B cell (primary cell): ENCODE measurements at regions not wholly inside any gene's neighbourhood (a gene's known extent, or its start where the extent isn't known, plus 50 kb on each side); places are given as distances from the start of the nearest gene placed in this dataset.

Experiments used
- ATAC-seq: fragments of 200-7000 bp; cut with Tn5 transposase; one replicate; pipeline ENCODE4 v1.10.0; 2021; ENCODE audit warnings: low read depth, mild to moderate bottlenecking, moderate number of reproducible peaks, moderate library complexity
- CTCF ChIA-PET: fragments of 350-600 bp; sonication (Branson Sonifier 250); formaldehyde crosslinking; loops from one replicate; lab custom pipeline; 2021; ENCODE audit warnings: antibody characterized with exemption, inconsistent platforms; lab: Charles Lee
- POLR2A ChIA-PET: fragments of 350-600 bp; sonication (Branson Sonifier 250); formaldehyde crosslinking; loops from one replicate; lab custom pipeline; 2021; ENCODE audit warnings: antibody characterized with exemption; lab: Charles Lee
- DNase-seq: peaks from one replicate; pipeline ENCODE4 v3.0.0; 2013
- H2AFZ ChIP-seq: 2 replicates; pipeline ENCODE4 v1.6.1; 2012; ENCODE audit warnings: mild to moderate bottlenecking, low read depth, low read length; ENCODE audit not compliant: insufficient read depth, poor library complexity, severe bottlenecking
- H3K27ac ChIP-seq, 2 donors: 1 replicate in 1 of 2; 2 replicates in 1 of 2; pipeline ENCODE4 v1.5.1; 2012 to 2013; ENCODE audit warnings: low read length in 2 of 2, mild to moderate bottlenecking in 2 of 2, moderate library complexity in 1 of 2
- H3K27me3 ChIP-seq, 4 experiments: fragments of 200-600 bp in 1 of 4; sonication (generic) in 1 of 4; replicated peaks in 1 of 4; 1 replicate in 2 of 4; 2 replicates in 2 of 4; pipeline versions ENCODE4 v1.6.1 to v1.7.0; 2013 to 2016; ENCODE audit warnings: low read length in 3 of 4, mild to moderate bottlenecking in 2 of 4, mixed read lengths in 1 of 4, moderate library complexity in 1 of 4; ENCODE audit not compliant: insufficient read depth in 4 of 4, control insufficient read depth in 3 of 4; ENCODE audit errors: control extremely low read depth in 1 of 4
- H3K36me3 ChIP-seq, 2 experiments: replicated peaks in 1 of 2; 1 replicate in 1 of 2; 2 replicates in 1 of 2; pipeline versions ENCODE4 v1.6.1 to v1.7.1; 2013; ENCODE audit warnings: low read length in 1 of 2; ENCODE audit not compliant: insufficient read depth in 2 of 2, control insufficient read depth in 1 of 2; ENCODE audit errors: control extremely low read depth in 1 of 2, extremely low read depth in 1 of 2
- H3K4me1 ChIP-seq, 2 donors: fragments of 200-600 bp in 1 of 2; sonication (generic) in 1 of 2; 1 replicate in 1 of 2; 2 replicates in 1 of 2; pipeline versions ENCODE4 v1.5.1 to v1.6.1; 2013 to 2017; ENCODE audit warnings: low read length in 2 of 2; ENCODE audit not compliant: control insufficient read depth in 2 of 2, insufficient read depth in 2 of 2
- H3K4me2 ChIP-seq: replicated peaks from 2 replicates; pipeline ENCODE3; 2012; ENCODE audit warnings: mild to moderate bottlenecking, low read depth, low read length; ENCODE audit not compliant: poor library complexity, severe bottlenecking
- H3K4me3 ChIP-seq, 5 experiments: fragments of 200-600 bp in 1 of 5; sonication (generic) in 1 of 5; 1 replicate in 3 of 5; 2 replicates in 2 of 5; pipeline versions ENCODE4 v1.5.1 to v1.7.0; 2011 to 2016; ENCODE audit warnings: low read length in 4 of 5, mild to moderate bottlenecking in 4 of 5, low read depth in 2 of 5, control low read depth in 1 of 5, moderate library complexity in 1 of 5; ENCODE audit not compliant: insufficient read depth in 1 of 5; ENCODE audit errors: control extremely low read depth in 1 of 5, extremely low read depth in 1 of 5
- H3K79me2 ChIP-seq: fragments of 200-600 bp; sonication (generic); one replicate; pipeline ENCODE4 v1.6.0; 2016; ENCODE audit warnings: low read length; ENCODE audit not compliant: control insufficient read depth, insufficient read depth
- H3K9ac ChIP-seq: fragments of 200-600 bp; sonication (generic); 2 replicates; pipeline ENCODE4 v1.6.1; 2017; ENCODE audit warnings: mild to moderate bottlenecking, low read length, moderate library complexity
- H3K9me3 ChIP-seq, 3 donors: one replicate each; pipeline versions ENCODE4 v1.6.1 to v1.7.1; 2013; ENCODE audit warnings: low read length in 2 of 3; ENCODE audit not compliant: control insufficient read depth in 2 of 3, insufficient read depth in 1 of 3; ENCODE audit errors: control extremely low read depth in 1 of 3
- H4K20me1 ChIP-seq: 2 replicates; pipeline ENCODE4 v1.6.0; 2012; ENCODE audit warnings: mild to moderate bottlenecking, low read length; ENCODE audit not compliant: insufficient read depth, control insufficient read depth, poor library complexity, severe bottlenecking
- H3K27ac Mint-ChIP-seq: one replicate; pipeline ENCODE4 v1.8.0; 2021; ENCODE audit warnings: mixed read lengths
- H3K27me3 Mint-ChIP-seq: one replicate; pipeline ENCODE4 v1.8.0; 2021; ENCODE audit warnings: mixed read lengths
- H3K4me1 Mint-ChIP-seq: one replicate; pipeline ENCODE4 v1.8.0; 2021; ENCODE audit warnings: mixed read lengths
- H3K4me3 Mint-ChIP-seq: one replicate; pipeline ENCODE4 v1.8.0; 2021; ENCODE audit warnings: mixed read lengths
- H3K9me3 Mint-ChIP-seq: one replicate; pipeline ENCODE4 v1.8.0; 2022; ENCODE audit warnings: mixed read lengths; ENCODE audit not compliant: insufficient read depth
- EZH2 ChIP-seq: IDR thresholded peaks from 2 replicates; pipeline ENCODE4 v1.6.1; 2012; ENCODE audit warnings: borderline replicate concordance, low read depth, mild to moderate bottlenecking, moderate library complexity, low read length; ENCODE audit not compliant: insufficient read depth, poor library complexity, severe bottlenecking
- whole genome bisulfite sequencing: methylation state at CpG from one replicate; pipeline ENCODE4 v1.1.5; 2013; ENCODE audit warnings: missing lambda C conversion rate; ENCODE audit not compliant: insufficient coverage; 5-methylcytosine and 5-hydroxymethylcytosine counted together
- intact Hi-C: fragments of 100-400 bp; cut with micrococcal nuclease; formaldehyde crosslinking; loops from one replicate; pipeline ENCODE4 v1.10.0; 2022
- TF ChIP-seq, protein P1 (sequence below): fragments of 200-600 bp; IDR thresholded peaks from one replicate; pipeline ENCODE4 v1.8.0; 2022; ENCODE audit warnings: antibody characterized with exemption, mild to moderate bottlenecking

DNA sequence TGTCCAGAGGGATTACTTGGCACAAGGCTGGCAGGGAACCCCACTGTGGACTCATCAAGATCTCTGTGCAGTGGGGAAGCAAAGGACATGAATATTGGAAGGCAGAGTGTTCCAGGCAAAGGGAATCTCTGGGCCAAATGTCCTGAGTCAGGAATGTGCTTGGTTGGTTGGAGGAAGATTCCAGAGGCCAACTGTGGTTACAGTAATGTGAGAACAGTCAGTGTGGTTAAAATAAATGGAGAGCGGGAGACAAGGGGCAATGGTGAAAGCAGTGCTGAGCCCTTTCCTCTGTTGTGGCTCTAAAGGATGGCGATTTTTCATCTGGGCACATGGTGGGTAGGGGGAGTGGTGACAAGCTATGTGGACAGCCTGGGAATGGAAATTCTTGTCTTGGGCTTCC, 948.2 kb downstream of the BCL11B start:
- 92% methylated on average over 2 of the region's 2 CpGs for WGBS
- Mint-ChIP-seq H3K4me3 (no peak overlapping the region), H3K9me3 (peaks cover 6% of the 10 kb centered on the region), H3K27me3 (no peaks in the 10 kb centered on the region), H3K27ac (no peak overlapping the region), H3K4me1 (no peaks in the 10 kb centered on the region)
- CTCF ChIA-PET: no interaction called here
- ATAC-seq (no peak), DNase-seq (no peak)
- H3K36me3 ChIP-seq: no peaks in the 10 kb centered on the region
- no peak overlapping the region for H3K27ac ChIP-seq
- peaks cover 0 to 8% (median 4%) of the 10 kb centered on the region in 3 donors for H3K9me3 ChIP-seq
- intact Hi-C loops: no loop called here
- H4K20me1 ChIP-seq: no peaks in the 10 kb centered on the region
- no peaks in the 10 kb centered on the region for H3K27me3 ChIP-seq
- no peak overlapping the region for H3K4me2 ChIP-seq
- no peak overlapping the region for H3K9ac ChIP-seq
- no peak overlapping the region for H3K4me3 ChIP-seq
- no peak overlapping the region for H2AFZ ChIP-seq
- no peaks in the 10 kb centered on the region for H3K4me1 ChIP-seq
- no peak for TF ChIP-seq EZH2
- TF ChIP-seq, protein P1, sequence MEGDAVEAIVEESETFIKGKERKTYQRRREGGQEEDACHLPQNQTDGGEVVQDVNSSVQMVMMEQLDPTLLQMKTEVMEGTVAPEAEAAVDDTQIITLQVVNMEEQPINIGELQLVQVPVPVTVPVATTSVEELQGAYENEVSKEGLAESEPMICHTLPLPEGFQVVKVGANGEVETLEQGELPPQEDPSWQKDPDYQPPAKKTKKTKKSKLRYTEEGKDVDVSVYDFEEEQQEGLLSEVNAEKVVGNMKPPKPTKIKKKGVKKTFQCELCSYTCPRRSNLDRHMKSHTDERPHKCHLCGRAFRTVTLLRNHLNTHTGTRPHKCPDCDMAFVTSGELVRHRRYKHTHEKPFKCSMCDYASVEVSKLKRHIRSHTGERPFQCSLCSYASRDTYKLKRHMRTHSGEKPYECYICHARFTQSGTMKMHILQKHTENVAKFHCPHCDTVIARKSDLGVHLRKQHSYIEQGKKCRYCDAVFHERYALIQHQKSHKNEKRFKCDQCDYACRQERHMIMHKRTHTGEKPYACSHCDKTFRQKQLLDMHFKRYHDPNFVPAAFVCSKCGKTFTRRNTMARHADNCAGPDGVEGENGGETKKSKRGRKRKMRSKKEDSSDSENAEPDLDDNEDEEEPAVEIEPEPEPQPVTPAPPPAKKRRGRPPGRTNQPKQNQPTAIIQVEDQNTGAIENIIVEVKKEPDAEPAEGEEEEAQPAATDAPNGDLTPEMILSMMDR: no peak
- H3K79me2 ChIP-seq: no peaks in the 10 kb centered on the region
- POLR2A ChIA-PET: no interaction called here

DNA sequence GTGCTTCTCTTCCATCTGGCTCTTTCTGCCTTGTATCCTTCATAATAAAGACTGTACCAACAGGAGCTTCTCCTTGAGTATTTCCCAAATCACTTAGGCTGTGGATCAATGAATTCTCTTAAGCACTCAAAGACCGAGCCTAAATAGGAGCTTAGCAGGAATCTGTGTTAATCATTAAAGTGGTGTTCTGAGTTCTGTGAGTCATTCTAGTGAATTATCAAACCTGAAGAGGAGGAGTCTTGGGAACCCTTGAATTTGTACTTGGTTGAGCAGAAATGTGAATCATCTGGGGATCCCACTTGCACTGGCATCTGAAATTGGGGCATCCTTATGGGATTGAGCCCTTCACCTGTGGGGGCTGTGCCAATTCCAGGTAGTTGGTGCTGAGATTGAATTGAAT, 946.2 kb downstream of the BCL11B start:
- POLR2A ChIA-PET: no interaction called here
- intact Hi-C loops: no loop called here
- no peaks in the 10 kb centered on the region for H4K20me1 ChIP-seq
- H3K9me3 Mint-ChIP-seq: no peaks in the 10 kb centered on the region
- H3K36me3 ChIP-seq: no peaks in the 10 kb centered on the region
- no peak overlapping the region for H3K27ac ChIP-seq
- no peak overlapping the region for H3K4me3 Mint-ChIP-seq
- WGBS: 100% methylated on average over 1 of the region's 1 CpG
- H3K27ac Mint-ChIP-seq: no peak overlapping the region
- H3K27me3 ChIP-seq: no peaks in the 10 kb centered on the region
- DNase-seq: no peak
- no peaks in the 10 kb centered on the region for H3K27me3 Mint-ChIP-seq
- H3K4me1 ChIP-seq: no peaks in the 10 kb centered on the region
- CTCF ChIA-PET: no interaction called here
- H3K4me1 Mint-ChIP-seq: no peaks in the 10 kb centered on the region
- TF ChIP-seq, protein P1: no peak
- TF ChIP-seq EZH2: no peak
- no peak for ATAC-seq
- H3K9me3 ChIP-seq: peaks cover 0 to 8% (median 0%) of the 10 kb centered on the region in 3 donors
- no peaks in the 10 kb centered on the region for H3K79me2 ChIP-seq
- H3K4me3 ChIP-seq: no peak overlapping the region
- no peak overlapping the region for H3K9ac ChIP-seq
- H2AFZ ChIP-seq: no peak overlapping the region
- H3K4me2 ChIP-seq: no peak overlapping the region
